ENCODE measurements at regions not wholly inside any gene's neighbourhood (a gene's known extent, or its start where the extent isn't known, plus 50 kb on each side); places are given as distances from the start of the nearest gene placed in this dataset.

GRCh38 chr2:3117650-3118216 lies 259.9 kb downstream of the EIPR1 start:
- Histone ChIP-seq H3K79me2 (ENCODE audit: low read depth) (no peaks in the 10 kb centered on the region), H3K4me2 (no peak overlapping the region), H3K27me3 (ENCODE audit: insufficient read depth, low read depth) (peaks cover 85% of the 10 kb centered on the region), H2AFZ (no peak overlapping the region), H3K27ac (no peak overlapping the region), H3K9me3 (ENCODE audit: insufficient read depth, low read depth) (no peaks in the 10 kb centered on the region), H3K9me2 (ENCODE audit: insufficient read depth) (peaks cover 4% of the 10 kb centered on the region; the same call in 1 of the 2 replicates), H3K4me1 (replicated peaks; ENCODE audit: insufficient read depth) (no peaks in the 10 kb centered on the region), H3K4me3 (no peak overlapping the region), H4K20me1 (ENCODE audit: insufficient read depth) (no peaks in the 10 kb centered on the region; the same call in 1 of the 2 replicates), H3K36me3 (ENCODE audit: low read depth) (no peaks in the 10 kb centered on the region), H3F3A (ENCODE audit: insufficient read depth, low read depth) (no peaks in the 10 kb centered on the region)
- DNase-seq: no peak
- BruUV-seq (replicated peaks): no TSS peak
- ChIA-PET CTCF (no interaction called here), POLR2A (ENCODE audit: unreplicated experiment) (no interaction called here)
- TF ChIP-seq EZH2 (IDR thresholded peaks at IDR 0.05; ENCODE audit: low read depth): no peak
- TF ChIP-seq, protein P1, sequence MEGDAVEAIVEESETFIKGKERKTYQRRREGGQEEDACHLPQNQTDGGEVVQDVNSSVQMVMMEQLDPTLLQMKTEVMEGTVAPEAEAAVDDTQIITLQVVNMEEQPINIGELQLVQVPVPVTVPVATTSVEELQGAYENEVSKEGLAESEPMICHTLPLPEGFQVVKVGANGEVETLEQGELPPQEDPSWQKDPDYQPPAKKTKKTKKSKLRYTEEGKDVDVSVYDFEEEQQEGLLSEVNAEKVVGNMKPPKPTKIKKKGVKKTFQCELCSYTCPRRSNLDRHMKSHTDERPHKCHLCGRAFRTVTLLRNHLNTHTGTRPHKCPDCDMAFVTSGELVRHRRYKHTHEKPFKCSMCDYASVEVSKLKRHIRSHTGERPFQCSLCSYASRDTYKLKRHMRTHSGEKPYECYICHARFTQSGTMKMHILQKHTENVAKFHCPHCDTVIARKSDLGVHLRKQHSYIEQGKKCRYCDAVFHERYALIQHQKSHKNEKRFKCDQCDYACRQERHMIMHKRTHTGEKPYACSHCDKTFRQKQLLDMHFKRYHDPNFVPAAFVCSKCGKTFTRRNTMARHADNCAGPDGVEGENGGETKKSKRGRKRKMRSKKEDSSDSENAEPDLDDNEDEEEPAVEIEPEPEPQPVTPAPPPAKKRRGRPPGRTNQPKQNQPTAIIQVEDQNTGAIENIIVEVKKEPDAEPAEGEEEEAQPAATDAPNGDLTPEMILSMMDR (conservative IDR thresholded peaks at IDR 0.05): no peak
- intact Hi-C loops (cut with micrococcal nuclease; ENCODE audit: unreplicated experiment): no loop called here

DNA sequence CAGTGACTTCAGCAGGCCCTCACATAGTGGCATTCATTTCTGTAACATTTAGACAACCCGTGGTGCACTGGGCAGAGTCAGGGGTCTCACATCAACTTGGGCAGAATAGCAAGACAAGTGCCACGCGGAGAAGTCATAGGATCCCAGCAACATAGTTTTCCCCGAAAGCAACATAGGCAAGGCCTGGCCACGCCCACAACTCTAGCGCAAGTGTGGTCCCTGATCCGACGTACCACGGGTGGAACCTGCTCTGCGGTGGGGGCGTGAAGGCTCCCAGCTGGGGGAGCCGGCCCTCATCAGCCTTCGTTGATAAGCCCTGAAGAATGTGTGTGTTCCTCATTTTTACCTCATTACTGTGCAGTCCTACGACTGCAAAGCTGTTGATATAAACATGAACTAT lies 261.2 kb downstream of the EIPR1 start:
- ChIA-PET CTCF (no interaction called here), POLR2A (ENCODE audit: unreplicated experiment) (no interaction called here)
- Histone ChIP-seq H3K4me1 (replicated peaks; ENCODE audit: insufficient read depth) (no peaks in the 10 kb centered on the region), H3K27me3 (ENCODE audit: insufficient read depth, low read depth) (peaks cover 92% of the 10 kb centered on the region), H3K4me2 (no peak overlapping the region), H3K79me2 (ENCODE audit: low read depth) (no peaks in the 10 kb centered on the region), H2AFZ (no peak overlapping the region), H3K36me3 (ENCODE audit: low read depth) (no peaks in the 10 kb centered on the region), H4K20me1 (ENCODE audit: insufficient read depth) (no peaks in the 10 kb centered on the region; the same call in 1 of the 2 replicates), H3K9me3 (ENCODE audit: insufficient read depth, low read depth) (no peaks in the 10 kb centered on the region), H3K27ac (no peak overlapping the region), H3K9me2 (ENCODE audit: insufficient read depth) (peaks cover 4% of the 10 kb centered on the region; the same call in 1 of the 2 replicates), H3K4me3 (no peak overlapping the region), H3F3A (ENCODE audit: insufficient read depth, low read depth) (no peaks in the 10 kb centered on the region)
- no peak for TF ChIP-seq EZH2 (IDR thresholded peaks at IDR 0.05; ENCODE audit: low read depth)
- TF ChIP-seq, protein P1 (conservative IDR thresholded peaks at IDR 0.05): no peak
- intact Hi-C loops (cut with micrococcal nuclease; ENCODE audit: unreplicated experiment): no loop called here
- BruUV-seq (replicated peaks): no TSS peak
- no peak for DNase-seq

- H2AFZ ChIP-seq: no peak overlapping the region
- ChIA-PET POLR2A (ENCODE audit: unreplicated experiment) (no interaction called here), CTCF (no interaction called here)
- peaks cover 5% of the 10 kb centered on the region for H3F3A ChIP-seq (ENCODE audit: insufficient read depth, low read depth)
- H3K4me1 ChIP-seq (replicated peaks; ENCODE audit: insufficient read depth): no peaks in the 10 kb centered on the region
- peaks cover 84% of the 10 kb centered on the region for H3K27me3 ChIP-seq (ENCODE audit: insufficient read depth, low read depth)
- no peak for TF ChIP-seq EZH2 (IDR thresholded peaks at IDR 0.05; ENCODE audit: low read depth)
- TF ChIP-seq, protein P1 (conservative IDR thresholded peaks at IDR 0.05): no peak
- H3K9me3 ChIP-seq (ENCODE audit: insufficient read depth, low read depth): peaks cover 2% of the 10 kb centered on the region
- H4K20me1 ChIP-seq (ENCODE audit: insufficient read depth): no peaks in the 10 kb centered on the region; the same call in 1 of the 2 replicates
- H3K79me2 ChIP-seq (ENCODE audit: low read depth): no peaks in the 10 kb centered on the region
- no peaks in the 10 kb centered on the region for H3K36me3 ChIP-seq (ENCODE audit: low read depth)
- intact Hi-C loops (cut with micrococcal nuclease; ENCODE audit: unreplicated experiment): no loop called here
- H3K9me2 ChIP-seq (ENCODE audit: insufficient read depth): peaks cover 4% of the 10 kb centered on the region; the same call in 1 of the 2 replicates
- no TSS peak for BruUV-seq (replicated peaks)
- no peak overlapping the region for H3K4me2 ChIP-seq
- no peak for DNase-seq
- no peak overlapping the region for H3K27ac ChIP-seq
- no peak overlapping the region for H3K4me3 ChIP-seq
Measured at GRCh38 chr2:3115301-3116042, 262.1 kb downstream of the EIPR1 start.

All from PC-9 (cell line).